H9 (cell line): ENCODE measurements at regions not wholly inside any gene's neighbourhood (a gene's known extent, or its start where the extent isn't known, plus 50 kb on each side); places are given as distances from the start of the nearest gene placed in this dataset.

ENCODE experiments used
- DNase-seq: peaks from one replicate; pipeline ENCODE4 v3.0.0-alpha.2; 2017
- H2AFZ ChIP-seq: one replicate; pipeline ENCODE4 v1.6.1; 2013; ENCODE audit warnings: mild to moderate bottlenecking, low read length, control low read depth, moderate library complexity
- H2AK5ac ChIP-seq: 2 replicates; pipeline ENCODE4 v1.6.1; 2013; ENCODE audit warnings: low read length, control low read depth, mixed read lengths; ENCODE audit not compliant: insufficient read length
- H2BK120ac ChIP-seq: one replicate; pipeline ENCODE4 v1.6.1; 2013; ENCODE audit warnings: low read depth, mild to moderate bottlenecking, low read length, control low read depth, inconsistent platforms; ENCODE audit not compliant: poor library complexity, severe bottlenecking
- H2BK12ac ChIP-seq: 2 replicates; pipeline ENCODE4 v1.6.1; 2013; ENCODE audit warnings: low read length, control low read depth, mixed read lengths, low read depth; ENCODE audit not compliant: insufficient read length
- H2BK15ac ChIP-seq: 2 replicates; pipeline ENCODE4 v1.6.1; 2013; ENCODE audit warnings: low read depth, low read length, control low read depth
- H2BK20ac ChIP-seq: one replicate; pipeline ENCODE4 v1.6.1; 2013; ENCODE audit warnings: low read depth, mild to moderate bottlenecking, low read length, control low read depth, inconsistent platforms; ENCODE audit not compliant: poor library complexity, severe bottlenecking
- H2BK5ac ChIP-seq: 2 replicates; pipeline ENCODE4 v1.6.1; 2013; ENCODE audit warnings: low read length, control low read depth, mixed read lengths; ENCODE audit not compliant: insufficient read length
- H3K14ac ChIP-seq: 2 replicates; pipeline ENCODE4 v1.6.1; 2013; ENCODE audit warnings: low read length, control low read depth; ENCODE audit not compliant: insufficient read depth
- H3K18ac ChIP-seq: 2 replicates; pipeline ENCODE4 v1.6.1; 2013; ENCODE audit warnings: low read depth, mild to moderate bottlenecking, mixed read lengths, low read length, control low read depth; ENCODE audit not compliant: insufficient read length
- H3K23ac ChIP-seq: 2 replicates; pipeline ENCODE4 v1.6.1; 2013; ENCODE audit warnings: low read length, control low read depth, mixed read lengths, low read depth; ENCODE audit not compliant: insufficient read length
- H3K23me2 ChIP-seq: 2 replicates; pipeline ENCODE4 v1.6.1; 2013; ENCODE audit warnings: low read depth, mild to moderate bottlenecking, mixed read lengths, low read length, control low read depth; ENCODE audit not compliant: insufficient read length, poor library complexity, severe bottlenecking
- H3K27ac ChIP-seq: 2 replicates; pipeline ENCODE4 v1.5.1; 2013; ENCODE audit warnings: low read length, control low read depth, mixed read lengths, low read depth; ENCODE audit not compliant: insufficient read length
- H3K27me3 ChIP-seq: 2 replicates; pipeline ENCODE4 v1.6.1; 2013; ENCODE audit warnings: low read length, control low read depth, inconsistent platforms; ENCODE audit not compliant: insufficient read depth
- H3K4ac ChIP-seq: 2 replicates; pipeline ENCODE4 v1.6.1; 2013; ENCODE audit warnings: low read depth, mild to moderate bottlenecking, control low read depth, inconsistent platforms, low read length, moderate library complexity
- H3K4me1 ChIP-seq: 2 replicates; pipeline ENCODE4 v1.6.1; 2013; ENCODE audit warnings: low read length, control low read depth, inconsistent platforms; ENCODE audit not compliant: insufficient read depth
- H3K4me2 ChIP-seq: 2 replicates; pipeline ENCODE4 v1.6.1; 2013; ENCODE audit warnings: low read length, control low read depth, mixed read lengths; ENCODE audit not compliant: insufficient read length, insufficient read depth
- H3K56ac ChIP-seq: 2 replicates; pipeline ENCODE4 v1.6.1; 2013; ENCODE audit warnings: low read depth, mild to moderate bottlenecking, mixed read lengths, low read length, control low read depth; ENCODE audit not compliant: insufficient read length
- H3K79me1 ChIP-seq: 2 replicates; pipeline ENCODE4 v1.6.1; 2013; ENCODE audit warnings: low read depth, mild to moderate bottlenecking, moderate library complexity, low read length, control low read depth, inconsistent platforms; ENCODE audit not compliant: insufficient read depth, poor library complexity, severe bottlenecking
- H3K79me2 ChIP-seq: 2 replicates; pipeline ENCODE4 v1.6.1; 2013; ENCODE audit warnings: low read length, control low read depth, inconsistent platforms; ENCODE audit not compliant: insufficient read depth
- H3K9ac ChIP-seq: 2 replicates; pipeline ENCODE4 v1.6.1; 2013; ENCODE audit warnings: low read length, control low read depth, mixed read lengths; ENCODE audit not compliant: insufficient read length; ENCODE audit errors: extremely low read depth
- H3K9me3 ChIP-seq: one replicate; pipeline ENCODE4 v1.6.1; 2013; ENCODE audit warnings: low read depth, low read length, inconsistent platforms; ENCODE audit not compliant: control insufficient read depth
- H3T11ph ChIP-seq: one replicate; pipeline ENCODE4 v1.6.1; 2013; ENCODE audit warnings: mild to moderate bottlenecking, low read length, control low read depth, inconsistent platforms
- H4K20me1 ChIP-seq: one replicate; pipeline ENCODE4 v1.6.1; 2013; ENCODE audit not compliant: control insufficient read depth, insufficient read length, insufficient read depth
- H4K5ac ChIP-seq: 2 replicates; pipeline ENCODE4 v1.6.1; 2013; ENCODE audit warnings: low read depth, mild to moderate bottlenecking, mixed read lengths, low read length, control low read depth; ENCODE audit not compliant: insufficient read length
- H4K8ac ChIP-seq: replicated peaks from 2 replicates; pipeline ENCODE4 v1.6.1; 2013; ENCODE audit warnings: low read length, control low read depth, mixed read lengths, low read depth; ENCODE audit not compliant: insufficient read length
- H4K91ac ChIP-seq: 2 replicates; pipeline ENCODE4 v1.6.1; 2013; ENCODE audit warnings: low read depth, mild to moderate bottlenecking, moderate library complexity, mixed read lengths, low read length, control low read depth; ENCODE audit not compliant: insufficient read length
- H3K27ac Mint-ChIP-seq, 3 experiments: 2 replicates in 2 of 3; 3 replicates in 1 of 3; pipeline ENCODE4 v1.8.0; 2020 to 2021; ENCODE audit warnings: mixed read lengths in 3 of 3, mild to moderate bottlenecking in 1 of 3, moderate library complexity in 1 of 3
- H3K27me3 Mint-ChIP-seq: 2 replicates; pipeline ENCODE4 v1.8.0; 2021; ENCODE audit warnings: low read depth, mild to moderate bottlenecking, moderate library complexity, mixed read lengths
- H3K36me3 Mint-ChIP-seq, 3 experiments: 2 replicates in 2 of 3; 3 replicates in 1 of 3; pipeline ENCODE4 v1.8.0; 2020 to 2021; ENCODE audit warnings: low read depth in 3 of 3, mixed read lengths in 3 of 3; ENCODE audit not compliant: insufficient read depth in 1 of 3
- H3K4me1 Mint-ChIP-seq, 2 experiments: 2 replicates each; pipeline ENCODE4 v1.8.0; 2020; ENCODE audit warnings: mixed read lengths in 2 of 2
- H3K4me3 Mint-ChIP-seq, 2 experiments: 2 replicates in 1 of 2; 3 replicates in 1 of 2; pipeline ENCODE4 v1.8.0; 2020 to 2021; ENCODE audit warnings: mild to moderate bottlenecking in 2 of 2, mixed read lengths in 2 of 2, moderate library complexity in 1 of 2
- H3K9me3 Mint-ChIP-seq, 2 experiments: 2 replicates in 1 of 2; 3 replicates in 1 of 2; pipeline ENCODE4 v1.8.0; 2020; ENCODE audit warnings: mild to moderate bottlenecking in 2 of 2, mixed read lengths in 2 of 2, moderate library complexity in 1 of 2
- WGBS: extraction: QIAGEN DNeasy Blood & Tissue Kit; methylation state at CpG from one replicate; pipeline ENCODE4 v1.1.7; 2013; ENCODE audit warnings: missing lambda C conversion rate, low lambda C conversion rate, mixed read lengths; ENCODE audit not compliant: insufficient read length; ENCODE audit errors: extremely low coverage; 5-methylcytosine and 5-hydroxymethylcytosine counted together
- TF ChIP-seq, protein P1 (sequence below): fragments of 200-600 bp; sonication (generic); conservative IDR thresholded peaks from 3 replicates; pipeline ENCODE4 v1.8.0; 2021; ENCODE audit warnings: antibody characterized with exemption, mild to moderate bottlenecking

DNA sequence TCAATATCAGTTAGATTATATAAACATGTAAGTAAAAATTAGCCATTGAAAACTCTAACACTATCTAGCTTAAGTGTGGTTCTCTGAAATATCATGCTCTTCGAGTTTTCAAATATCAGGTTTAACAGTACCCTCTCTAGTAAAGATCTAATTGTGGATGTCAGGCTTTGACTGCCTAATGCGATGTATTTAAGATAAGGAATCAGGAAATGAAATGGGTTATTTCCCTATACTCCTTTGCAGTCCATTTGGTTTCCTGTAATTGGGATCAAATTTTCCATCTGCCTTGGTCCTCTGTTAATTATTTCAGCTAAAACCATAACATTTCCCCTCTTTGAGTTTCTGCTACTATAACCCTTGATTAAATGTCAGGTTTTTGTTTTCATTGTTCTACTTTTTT is 361.3 kb upstream of the MMS22L start:
- Mint-ChIP-seq H3K27me3 (no peaks in the 10 kb centered on the region), H3K4me3 (no peak overlapping the region), H3K27ac (peak overlapping the region in 1 of 3 experiments; percentile 9; a peak in 1 of 7 replicates), H3K9me3 (peaks cover 11 to 15% of the 10 kb centered on the region in 2 experiments), H3K4me1 (no peaks in the 10 kb centered on the region), H3K36me3 (peaks cover 0 to 14% (median 0%) of the 10 kb centered on the region in 3 experiments; a peak in 3 of 7 replicates)
- no peaks in the 10 kb centered on the region for H3K27me3 ChIP-seq
- no peaks in the 10 kb centered on the region for H3K9me3 ChIP-seq
- H3K56ac ChIP-seq = no peak overlapping the region
- H2AK5ac ChIP-seq = no peak overlapping the region
- H2BK12ac ChIP-seq = no peak overlapping the region
- TF ChIP-seq, protein P1, sequence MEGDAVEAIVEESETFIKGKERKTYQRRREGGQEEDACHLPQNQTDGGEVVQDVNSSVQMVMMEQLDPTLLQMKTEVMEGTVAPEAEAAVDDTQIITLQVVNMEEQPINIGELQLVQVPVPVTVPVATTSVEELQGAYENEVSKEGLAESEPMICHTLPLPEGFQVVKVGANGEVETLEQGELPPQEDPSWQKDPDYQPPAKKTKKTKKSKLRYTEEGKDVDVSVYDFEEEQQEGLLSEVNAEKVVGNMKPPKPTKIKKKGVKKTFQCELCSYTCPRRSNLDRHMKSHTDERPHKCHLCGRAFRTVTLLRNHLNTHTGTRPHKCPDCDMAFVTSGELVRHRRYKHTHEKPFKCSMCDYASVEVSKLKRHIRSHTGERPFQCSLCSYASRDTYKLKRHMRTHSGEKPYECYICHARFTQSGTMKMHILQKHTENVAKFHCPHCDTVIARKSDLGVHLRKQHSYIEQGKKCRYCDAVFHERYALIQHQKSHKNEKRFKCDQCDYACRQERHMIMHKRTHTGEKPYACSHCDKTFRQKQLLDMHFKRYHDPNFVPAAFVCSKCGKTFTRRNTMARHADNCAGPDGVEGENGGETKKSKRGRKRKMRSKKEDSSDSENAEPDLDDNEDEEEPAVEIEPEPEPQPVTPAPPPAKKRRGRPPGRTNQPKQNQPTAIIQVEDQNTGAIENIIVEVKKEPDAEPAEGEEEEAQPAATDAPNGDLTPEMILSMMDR = no peak
- no peak overlapping the region for H4K8ac ChIP-seq
- H2BK15ac ChIP-seq = no peak overlapping the region
- no peak overlapping the region for H2BK5ac ChIP-seq
- DNase-seq = no peak
- no peaks in the 10 kb centered on the region for H4K20me1 ChIP-seq
- no peak overlapping the region for H4K5ac ChIP-seq
- no peak overlapping the region for H3K9ac ChIP-seq
- H3K23me2 ChIP-seq = no peaks in the 10 kb centered on the region
- WGBS = no CpG with 5 or more reads among the region's 2 CpGs
- H3K4me1 ChIP-seq = no peaks in the 10 kb centered on the region
- no peak overlapping the region for H3K14ac ChIP-seq
- H3K27ac ChIP-seq = no peak overlapping the region
- no peak overlapping the region for H3K23ac ChIP-seq
- H3K4ac ChIP-seq = no peak overlapping the region
- H3K4me2 ChIP-seq = no peak overlapping the region
- H2AFZ ChIP-seq = no peak overlapping the region
- no peak overlapping the region for H2BK20ac ChIP-seq
- no peak overlapping the region for H3K18ac ChIP-seq
- H4K91ac ChIP-seq = no peak overlapping the region
- H3K79me2 ChIP-seq = no peaks in the 10 kb centered on the region
- no peaks in the 10 kb centered on the region for H3K79me1 ChIP-seq
- H2BK120ac ChIP-seq = no peak overlapping the region
- no peak overlapping the region for H3T11ph ChIP-seq
